Neural cell (in vitro differentiated cells): ENCODE measurements at regions not wholly inside any gene's neighbourhood (a gene's known extent, or its start where the extent isn't known, plus 50 kb on each side); places are given as distances from the start of the nearest gene placed in this dataset.

Experiments used
- H2AFZ ChIP-seq: fragments of 200-600, 300-800 bp; sonication (generic), shearing (Covaris generic); 2 replicates; pipeline ENCODE4 v1.6.0; 2014; ENCODE audit warnings: low read depth, mild to moderate bottlenecking, antibody characterized with exemption, low read length, moderate library complexity
- H3F3A ChIP-seq: fragments of 200-600 bp; shearing (Covaris generic); 2 replicates; pipeline ENCODE4 v1.6.1; 2016; ENCODE audit warnings: mild to moderate bottlenecking, moderate library complexity, mixed read lengths, antibody characterized with exemption, low read length; ENCODE audit not compliant: insufficient read depth, poor library complexity, severe bottlenecking
- H3K27ac ChIP-seq: fragments of 200-600, 300-800 bp; sonication (generic), shearing (Covaris generic); 2 replicates; pipeline ENCODE4 v1.5.1; 2014; ENCODE audit warnings: mild to moderate bottlenecking, low read length, moderate library complexity
- H3K27me3 ChIP-seq: fragments of 300-800, 200-600 bp; sonication (generic), shearing (Covaris generic); 2 replicates; pipeline ENCODE4 v1.6.0; 2014; ENCODE audit warnings: mild to moderate bottlenecking, low read depth, low read length, moderate library complexity; ENCODE audit not compliant: insufficient read depth
- H3K36me3 ChIP-seq: fragments of 300-800, 200-600 bp; sonication (generic), shearing (Covaris generic); 2 replicates; pipeline ENCODE4 v1.5.1; 2014; ENCODE audit warnings: mild to moderate bottlenecking, antibody characterized with exemption, low read length, moderate library complexity; ENCODE audit not compliant: insufficient read depth
- H3K4me2 ChIP-seq: fragments of 300-800, 200-600 bp; sonication (generic), shearing (Covaris generic); 2 replicates; pipeline ENCODE4 v1.6.0; 2014; ENCODE audit warnings: mild to moderate bottlenecking, low read length
- H3K4me3 ChIP-seq: fragments of 300-800, 200-600 bp; sonication (generic), shearing (Covaris generic); 2 replicates; pipeline ENCODE4 v1.5.1; 2014; ENCODE audit warnings: mild to moderate bottlenecking, low read length, moderate library complexity
- H3K79me2 ChIP-seq: fragments of 200-600 bp; shearing (Covaris generic); replicated peaks from 2 replicates; pipeline ENCODE4 v1.6.0; 2014; ENCODE audit warnings: mild to moderate bottlenecking, low read length, moderate library complexity; ENCODE audit not compliant: insufficient read depth
- H3K9ac ChIP-seq: fragments of 300-800, 200-600 bp; sonication (generic), shearing (Covaris generic); 2 replicates; pipeline ENCODE4 v1.6.1; 2016; ENCODE audit warnings: mild to moderate bottlenecking, low read length, mixed read lengths
- H3K9me2 ChIP-seq: fragments of 200-600 bp; shearing (Covaris generic); 2 replicates; pipeline ENCODE4 v1.6.1; 2016; ENCODE audit warnings: mild to moderate bottlenecking, low read length, mixed read lengths; ENCODE audit not compliant: insufficient read depth
- H3K9me3 ChIP-seq: fragments of 200-600, 300-800 bp; sonication (generic), shearing (Covaris generic); 2 replicates; pipeline ENCODE4 v1.6.1; 2016; ENCODE audit warnings: mild to moderate bottlenecking, mixed run types, low read length, moderate library complexity, mixed read lengths
- H4K20me1 ChIP-seq: fragments of 200-600 bp; shearing (Covaris generic); 2 replicates; pipeline ENCODE4 v1.6.1; 2016; ENCODE audit warnings: mild to moderate bottlenecking, mixed run types; ENCODE audit not compliant: insufficient read depth
- CTCF ChIP-seq: fragments of 450-650 bp; IDR thresholded peaks from 2 replicates; pipeline ENCODE4 v1.5.1; 2014; ENCODE audit warnings: antibody characterized with exemption, mild to moderate bottlenecking, moderate library complexity; ENCODE audit not compliant: poor library complexity, severe bottlenecking
- EP300 ChIP-seq: fragments of 450-650 bp; conservative IDR thresholded peaks from 2 replicates; pipeline ENCODE4 v1.6.1; 2014; ENCODE audit warnings: antibody characterized with exemption, mild to moderate bottlenecking, moderate library complexity; ENCODE audit not compliant: poor library complexity, severe bottlenecking
- EZH2 ChIP-seq: fragments of 200-600, 300-800 bp; shearing (Covaris generic), sonication (generic); IDR thresholded peaks from 2 replicates; pipeline ENCODE4 v1.6.1; 2014; ENCODE audit warnings: antibody characterized with exemption, low read length, borderline replicate concordance, mild to moderate bottlenecking; ENCODE audit not compliant: insufficient read depth, poor library complexity, severe bottlenecking
- MXI1 ChIP-seq: fragments of 450-650 bp; conservative IDR thresholded peaks from 2 replicates; pipeline ENCODE4 v1.6.1; 2014; ENCODE audit warnings: antibody characterized with exemption, mild to moderate bottlenecking; ENCODE audit not compliant: poor library complexity, severe bottlenecking
- POLR2AphosphoS5 ChIP-seq: IDR thresholded peaks from 2 replicates; pipeline ENCODE4 v1.6.1; 2012
- RAD21 ChIP-seq: fragments of 450-650 bp; conservative IDR thresholded peaks from 2 replicates; pipeline ENCODE4 v1.6.1; 2014; ENCODE audit warnings: antibody characterized with exemption, mild to moderate bottlenecking, moderate library complexity
- SMC3 ChIP-seq: fragments of 450-650 bp; conservative IDR thresholded peaks from 2 replicates; pipeline ENCODE4 v1.6.1; 2014; ENCODE audit warnings: antibody characterized with exemption, mild to moderate bottlenecking, moderate library complexity; ENCODE audit not compliant: poor library complexity
- TAF1 ChIP-seq: IDR thresholded peaks from 2 replicates; pipeline ENCODE4 v1.6.1; 2012; ENCODE audit warnings: low read depth
- TF ChIP-seq, protein P1 (sequence below): IDR thresholded peaks from 2 replicates; pipeline ENCODE4 v1.6.1; 2012; ENCODE audit warnings: borderline replicate concordance

GRCh38 chr7:125934955-125935354 is 1005.3 kb upstream of the POT1 start:
- H3K4me2 ChIP-seq: no peak overlapping the region
- H3K4me3 ChIP-seq: no peak overlapping the region
- H3K27me3 ChIP-seq: no peaks in the 10 kb centered on the region
- H3K9me3 ChIP-seq: no peaks in the 10 kb centered on the region
- H3K9ac ChIP-seq: no peak overlapping the region
- H3K79me2 ChIP-seq: no peaks in the 10 kb centered on the region
- H3F3A ChIP-seq: no peaks in the 10 kb centered on the region
- H3K27ac ChIP-seq: no peak overlapping the region
- no peaks in the 10 kb centered on the region for H3K36me3 ChIP-seq
- no peaks in the 10 kb centered on the region for H3K9me2 ChIP-seq
- no peak overlapping the region for H2AFZ ChIP-seq
- no peak for TF ChIP-seq POLR2AphosphoS5
- TF ChIP-seq MXI1: no peak
- no peak for TF ChIP-seq EZH2
- TF ChIP-seq, protein P1, sequence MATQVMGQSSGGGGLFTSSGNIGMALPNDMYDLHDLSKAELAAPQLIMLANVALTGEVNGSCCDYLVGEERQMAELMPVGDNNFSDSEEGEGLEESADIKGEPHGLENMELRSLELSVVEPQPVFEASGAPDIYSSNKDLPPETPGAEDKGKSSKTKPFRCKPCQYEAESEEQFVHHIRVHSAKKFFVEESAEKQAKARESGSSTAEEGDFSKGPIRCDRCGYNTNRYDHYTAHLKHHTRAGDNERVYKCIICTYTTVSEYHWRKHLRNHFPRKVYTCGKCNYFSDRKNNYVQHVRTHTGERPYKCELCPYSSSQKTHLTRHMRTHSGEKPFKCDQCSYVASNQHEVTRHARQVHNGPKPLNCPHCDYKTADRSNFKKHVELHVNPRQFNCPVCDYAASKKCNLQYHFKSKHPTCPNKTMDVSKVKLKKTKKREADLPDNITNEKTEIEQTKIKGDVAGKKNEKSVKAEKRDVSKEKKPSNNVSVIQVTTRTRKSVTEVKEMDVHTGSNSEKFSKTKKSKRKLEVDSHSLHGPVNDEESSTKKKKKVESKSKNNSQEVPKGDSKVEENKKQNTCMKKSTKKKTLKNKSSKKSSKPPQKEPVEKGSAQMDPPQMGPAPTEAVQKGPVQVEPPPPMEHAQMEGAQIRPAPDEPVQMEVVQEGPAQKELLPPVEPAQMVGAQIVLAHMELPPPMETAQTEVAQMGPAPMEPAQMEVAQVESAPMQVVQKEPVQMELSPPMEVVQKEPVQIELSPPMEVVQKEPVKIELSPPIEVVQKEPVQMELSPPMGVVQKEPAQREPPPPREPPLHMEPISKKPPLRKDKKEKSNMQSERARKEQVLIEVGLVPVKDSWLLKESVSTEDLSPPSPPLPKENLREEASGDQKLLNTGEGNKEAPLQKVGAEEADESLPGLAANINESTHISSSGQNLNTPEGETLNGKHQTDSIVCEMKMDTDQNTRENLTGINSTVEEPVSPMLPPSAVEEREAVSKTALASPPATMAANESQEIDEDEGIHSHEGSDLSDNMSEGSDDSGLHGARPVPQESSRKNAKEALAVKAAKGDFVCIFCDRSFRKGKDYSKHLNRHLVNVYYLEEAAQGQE: no peak
- no peak for TF ChIP-seq RAD21
- TF ChIP-seq SMC3: no peak
- TF ChIP-seq TAF1: no peak
- H4K20me1 ChIP-seq: no peaks in the 10 kb centered on the region

- Histone ChIP-seq H3K27ac (no peak overlapping the region), H3K36me3 (no peaks in the 10 kb centered on the region), H3K9me3 (no peaks in the 10 kb centered on the region), H3K4me3 (no peak overlapping the region), H3K9ac (no peak overlapping the region), H4K20me1 (no peaks in the 10 kb centered on the region), H3K4me2 (no peak overlapping the region), H2AFZ (no peak overlapping the region), H3K79me2 (no peaks in the 10 kb centered on the region), H3K9me2 (no peaks in the 10 kb centered on the region), H3F3A (no peaks in the 10 kb centered on the region), H3K27me3 (no peaks in the 10 kb centered on the region)
- TF ChIP-seq CTCF (no peak), EP300 (no peak), TAF1 (no peak), EZH2 (no peak), SMC3 (no peak), MXI1 (no peak), POLR2AphosphoS5 (no peak), RAD21 (no peak)
- TF ChIP-seq, protein P1: no peak
These were observed 1004.9 kb upstream of the POT1 start for GRCh38 chr7:125934539-125934938.
